GM19468 (cell line): ENCODE measurements at regions not wholly inside any gene's neighbourhood (a gene's known extent, or its start where the extent isn't known, plus 50 kb on each side); places are given as distances from the start of the nearest gene placed in this dataset.
A peak's percentile ranks its signal among the peaks of the same experiment; 100 is the strongest.

Experiments
- ATAC-seq: cut with Tn5 transposase; IDR thresholded peaks from one replicate; pipeline ENCODE4 v1.9.1; 2021; ENCODE audit warnings: mild to moderate bottlenecking, moderate library complexity, moderate number of reproducible peaks; ENCODE audit not compliant: unreplicated experiment; ENCODE audit errors: extremely low read depth

DNA sequence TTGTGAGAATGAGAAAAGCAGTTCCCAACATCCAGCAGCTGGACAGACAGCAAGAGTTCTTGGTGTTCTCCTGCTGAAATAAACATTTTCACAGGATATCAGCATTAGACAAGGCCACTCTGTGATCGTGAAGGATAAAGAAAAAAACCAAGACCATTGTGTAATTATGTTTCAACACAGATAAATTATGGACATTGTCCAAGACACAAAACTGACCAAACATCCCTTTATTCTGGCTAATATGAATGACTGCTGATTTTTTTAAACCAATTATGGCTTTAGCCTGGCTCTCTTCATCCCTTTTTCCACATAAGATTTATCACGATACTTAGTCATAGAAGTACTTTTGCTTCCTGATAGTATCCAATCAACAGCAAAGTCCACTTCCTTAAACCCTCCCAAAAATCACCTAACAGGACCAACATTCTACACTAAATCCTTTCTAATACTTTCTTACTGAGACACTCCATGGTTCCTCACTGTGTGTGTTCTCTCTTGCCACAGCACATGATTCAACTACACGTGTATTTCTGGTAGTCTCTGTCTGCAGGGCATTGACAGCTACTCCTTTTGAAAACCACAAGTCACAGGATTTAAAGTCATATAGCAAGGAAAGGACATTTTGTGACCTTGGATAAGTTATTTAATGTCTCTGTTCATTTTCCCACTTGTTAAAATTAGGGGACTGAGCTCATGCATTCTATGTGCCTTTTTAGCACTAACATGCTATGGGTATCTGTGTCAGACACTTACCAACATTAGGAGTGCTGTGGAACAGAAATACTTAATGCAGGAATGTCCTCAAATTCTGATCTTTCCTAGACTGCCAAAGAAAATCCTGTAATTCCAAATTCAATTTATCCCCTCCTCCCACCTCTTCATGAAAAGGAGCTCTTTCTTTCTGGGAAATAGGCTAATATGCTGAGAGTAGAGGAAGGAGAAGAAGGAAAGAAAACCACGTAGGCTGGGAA, 137.2 kb upstream of the PGRMC2 start:
- no peak for ATAC-seq

DNA sequence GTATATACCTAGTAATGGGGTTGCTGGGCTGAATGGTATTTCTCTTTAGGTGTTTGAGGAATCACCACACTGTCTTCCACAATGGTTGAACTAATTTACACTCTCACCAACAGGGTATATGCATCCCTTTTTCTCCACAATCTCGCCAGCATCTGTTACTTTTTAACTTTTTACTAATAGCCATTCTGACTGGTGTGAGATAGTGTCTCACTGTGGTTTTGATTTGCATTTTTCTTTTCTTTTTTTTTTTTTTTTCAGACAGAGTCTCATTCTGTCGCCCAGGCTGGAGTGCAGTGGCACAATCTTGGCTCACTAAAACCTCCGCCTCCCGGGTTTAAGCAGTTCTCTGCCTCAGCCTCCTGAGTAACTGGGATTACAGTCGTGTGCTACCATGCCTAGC, 134.7 kb upstream of the PGRMC2 start:
- ATAC-seq: peak; percentile 50

DNA sequence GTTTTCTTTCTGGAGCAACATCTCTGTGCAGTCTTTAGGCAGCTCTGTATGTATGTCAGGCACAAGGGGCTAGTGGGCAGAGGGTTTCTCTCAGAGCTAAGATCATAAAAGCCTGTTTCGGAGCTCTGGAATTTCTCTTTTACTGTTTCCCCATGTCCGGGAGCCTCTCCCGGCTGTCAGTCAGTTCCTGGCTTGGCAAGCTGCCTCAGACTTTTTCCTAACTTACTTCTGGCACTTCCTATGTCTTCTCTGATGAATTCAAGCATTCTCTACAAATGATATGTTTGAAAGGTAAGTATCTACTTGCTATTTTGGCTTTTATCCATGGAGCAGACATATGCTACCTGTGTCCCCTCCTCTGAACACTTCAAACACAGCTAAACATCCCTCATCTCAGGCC, 129.3 kb upstream of the PGRMC2 start:
- ATAC-seq: no peak

DNA sequence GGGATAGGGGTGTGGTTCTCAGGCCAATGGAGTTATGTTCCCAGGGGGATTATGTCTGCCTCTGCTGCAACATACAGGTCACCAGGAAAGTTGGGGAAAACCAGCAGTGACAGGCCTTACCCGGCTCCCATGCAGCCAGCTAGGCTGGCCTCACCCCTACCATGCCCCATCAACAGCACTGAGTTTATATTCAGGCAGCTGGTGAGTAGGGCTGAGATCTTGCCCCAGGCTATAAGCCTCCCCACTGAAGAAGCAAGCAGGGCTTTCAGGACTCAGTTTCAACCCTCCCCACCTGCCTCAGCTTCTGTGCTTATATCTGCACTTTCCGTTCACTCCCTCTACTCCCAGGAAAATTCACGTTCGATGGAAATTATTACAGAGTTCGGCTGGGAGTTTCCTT, 122.4 kb upstream of the PGRMC2 start:
- ATAC-seq: no peak

DNA sequence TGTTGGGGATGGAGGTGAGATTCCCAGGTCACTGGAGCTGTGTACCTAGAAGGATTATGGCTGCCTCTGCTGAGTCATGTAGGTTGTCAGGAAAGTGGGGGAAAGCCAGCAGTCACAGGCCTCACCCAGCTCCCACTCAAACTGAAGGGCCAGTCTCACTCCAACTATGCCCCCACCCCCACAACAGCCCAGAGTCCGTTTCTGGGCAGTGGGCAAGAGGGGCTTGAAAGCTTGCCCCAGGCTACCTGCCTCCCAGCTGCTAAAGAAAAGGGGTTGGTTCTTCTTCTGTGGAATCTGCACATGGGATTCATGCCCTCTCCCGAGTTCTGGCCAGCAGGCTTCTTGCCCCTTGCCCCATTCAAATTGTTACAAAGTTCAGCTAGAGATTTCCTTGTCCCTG, 116.0 kb upstream of the PGRMC2 start:
- no peak for ATAC-seq

DNA sequence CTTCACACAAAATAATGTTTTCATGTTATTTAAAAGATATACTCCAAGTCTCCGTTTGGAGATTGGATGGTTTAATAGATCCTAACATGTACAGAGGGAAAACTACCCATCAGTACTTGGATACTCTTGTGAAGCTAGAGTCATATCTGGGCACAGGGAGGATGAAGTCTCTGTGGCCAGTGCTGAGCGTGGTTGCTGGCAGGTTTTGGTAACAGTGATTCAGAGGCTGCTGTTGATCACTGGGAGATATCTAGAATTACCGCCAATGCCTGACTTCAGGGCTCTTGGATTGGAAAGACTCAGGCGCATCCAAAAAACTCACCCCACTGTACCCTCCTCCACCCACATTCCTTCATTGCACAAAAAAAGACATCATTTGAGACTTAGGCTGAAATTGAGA, 107.2 kb upstream of the PGRMC2 start:
- no peak for ATAC-seq

DNA sequence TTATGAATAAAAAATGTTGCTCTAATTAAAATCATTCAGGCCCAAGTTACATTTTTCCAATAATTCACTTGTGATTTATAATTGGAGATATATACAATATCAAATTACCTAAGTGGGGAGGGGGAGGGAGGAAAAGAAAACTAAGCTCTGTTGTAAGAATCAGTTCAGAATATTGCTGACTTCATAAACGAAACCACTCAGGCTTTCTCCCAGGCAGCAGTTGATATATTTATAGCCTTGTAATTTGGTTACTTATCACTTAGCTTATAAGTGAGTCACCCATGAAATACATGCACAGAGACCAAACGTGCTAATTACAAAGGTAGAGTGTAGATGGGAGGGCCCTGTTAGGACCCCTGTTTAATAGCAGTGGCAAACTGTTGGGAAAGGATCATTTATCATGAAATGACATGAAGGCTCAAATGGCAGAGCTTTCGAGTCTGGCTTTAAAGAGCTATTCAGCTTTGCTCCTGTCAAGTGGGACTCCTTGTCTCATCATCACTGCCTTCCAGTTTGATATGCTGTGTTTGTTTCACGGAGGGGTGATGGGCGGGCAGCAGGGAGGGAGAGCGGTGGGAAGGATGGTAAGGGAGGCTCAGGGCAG, 105.6 kb upstream of the PGRMC2 start:
- ATAC-seq: no peak

- no peak for ATAC-seq
These were observed 102.9 kb upstream of the PGRMC2 start for GRCh38 chr4:128390475-128390996.

- no peak for ATAC-seq
These were observed 101.2 kb upstream of the PGRMC2 start for GRCh38 chr4:128388796-128389195.

DNA sequence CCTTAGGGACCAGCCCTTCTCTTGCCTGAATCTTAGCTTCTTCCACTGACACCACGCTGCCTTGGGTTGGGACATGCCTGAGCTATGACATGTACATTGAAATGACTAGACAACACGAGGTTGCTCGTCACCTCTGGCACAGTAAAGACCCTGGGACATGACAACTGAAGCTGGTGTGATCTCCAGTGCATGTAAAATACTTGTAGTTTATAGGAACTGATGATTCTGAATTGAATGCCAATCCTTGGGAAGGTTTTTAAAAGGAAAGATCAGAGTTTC, 100.7 kb upstream of the PGRMC2 start:
- no peak for ATAC-seq

GRCh38 chr4:128387600-128388351, 100.2 kb upstream of the PGRMC2 start:
- ATAC-seq: no peak

- no peak for ATAC-seq
These were observed 99.4 kb upstream of the PGRMC2 start for GRCh38 chr4:128386761-128387599.

GRCh38 chr4:128385683-128386304, 98.2 kb upstream of the PGRMC2 start:
- no peak for ATAC-seq

- ATAC-seq: no peak
These were observed 97.4 kb upstream of the PGRMC2 start for GRCh38 chr4:128384765-128385598.

DNA sequence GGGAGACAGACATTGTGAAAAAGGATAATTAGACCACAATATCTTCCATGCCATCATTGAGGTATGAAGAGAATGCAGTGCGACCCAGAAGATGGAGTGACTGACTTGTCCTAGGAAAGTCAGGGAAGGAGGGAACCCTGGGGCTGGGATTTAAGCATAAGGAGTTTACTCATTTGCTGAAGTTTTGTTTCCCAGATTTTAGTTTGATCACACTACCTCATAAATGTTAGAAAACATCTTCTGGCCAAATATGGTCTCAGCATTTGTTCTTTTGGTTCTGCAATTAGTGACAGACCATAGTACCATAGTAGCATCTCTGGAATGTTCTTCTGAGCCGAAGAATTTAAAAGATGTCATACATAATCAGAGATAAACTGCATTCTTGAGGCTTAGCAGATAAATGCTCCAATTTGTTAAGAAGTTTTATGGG, 96.5 kb upstream of the PGRMC2 start:
- no peak for ATAC-seq

- ATAC-seq: no peak
These were observed 94.3 kb upstream of the PGRMC2 start for GRCh38 chr4:128381748-128382559.

DNA sequence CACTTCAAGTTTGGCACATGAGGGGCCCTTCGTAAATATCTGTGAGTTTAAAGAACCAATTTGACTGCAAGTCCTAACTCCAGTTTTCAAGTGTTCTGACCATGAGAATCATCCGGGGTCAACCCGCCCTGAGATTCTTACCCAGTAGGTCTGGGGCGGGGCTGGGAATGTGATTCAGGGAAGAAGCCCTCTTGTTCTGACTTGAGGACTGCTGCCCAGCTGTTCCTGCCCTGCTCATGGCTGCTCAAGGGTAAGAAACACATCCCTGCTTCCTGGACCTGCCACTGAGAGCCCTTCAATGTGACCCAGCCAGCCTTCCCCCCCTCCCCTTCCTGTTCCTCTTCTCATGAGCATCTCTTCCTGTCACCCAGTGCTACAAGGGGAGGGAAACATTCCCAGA, 92.7 kb upstream of the PGRMC2 start:
- no peak for ATAC-seq

- ATAC-seq: no peak
These were observed 92.2 kb upstream of the PGRMC2 start for GRCh38 chr4:128379860-128380259.
